ENCODE measurements at regions not wholly inside any gene's neighbourhood (a gene's known extent, or its start where the extent isn't known, plus 50 kb on each side); places are given as distances from the start of the nearest gene placed in this dataset.

- no peak for DNase-seq
Observed at GRCh38 chr22:48353116-48353947, 1474.3 kb downstream of the BRD1 start.

- DNase-seq: no peak
Observed at GRCh38 chr22:48352086-48352911, 1475.4 kb downstream of the BRD1 start.

- DNase-seq: no peak
Observed at GRCh38 chr22:48351376-48352085, 1476.1 kb downstream of the BRD1 start.

DNA sequence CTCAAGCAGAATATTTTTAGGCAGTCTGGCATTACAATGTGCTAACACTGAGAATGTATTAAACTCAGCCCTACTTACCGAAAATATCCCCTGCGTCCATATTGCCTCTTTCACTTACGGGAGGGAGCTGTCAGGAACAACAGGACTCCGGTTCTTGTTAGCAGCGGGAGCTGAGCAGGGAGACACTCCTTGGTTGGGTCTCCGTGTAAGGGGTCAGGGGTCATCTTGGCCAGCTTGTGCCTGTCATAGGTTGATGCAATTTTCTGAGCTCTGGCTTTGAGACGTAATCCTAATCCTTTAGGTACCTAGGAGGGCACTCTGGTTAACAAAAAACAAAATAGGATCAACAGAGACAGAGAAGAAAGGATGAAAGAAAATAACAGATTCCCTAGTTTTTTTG lies 1477.2 kb downstream of the BRD1 start:
- DNase-seq: no peak

DNA sequence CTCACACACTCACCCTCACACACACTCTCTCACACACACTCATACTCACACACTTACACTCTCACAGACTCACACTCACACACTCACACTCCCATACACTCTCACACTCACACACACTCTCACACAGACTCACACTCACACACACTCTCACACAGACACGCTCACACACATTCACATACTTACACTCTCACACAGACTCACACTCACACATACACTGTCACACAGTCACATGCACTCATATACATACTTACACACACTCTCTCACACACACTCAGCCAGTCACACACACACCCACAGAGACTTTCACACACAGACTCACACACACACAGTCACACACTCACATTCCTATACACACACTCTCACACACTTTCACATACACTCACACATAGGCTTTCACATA lies 1478.8 kb downstream of the BRD1 start:
- DNase-seq: no peak

DNA sequence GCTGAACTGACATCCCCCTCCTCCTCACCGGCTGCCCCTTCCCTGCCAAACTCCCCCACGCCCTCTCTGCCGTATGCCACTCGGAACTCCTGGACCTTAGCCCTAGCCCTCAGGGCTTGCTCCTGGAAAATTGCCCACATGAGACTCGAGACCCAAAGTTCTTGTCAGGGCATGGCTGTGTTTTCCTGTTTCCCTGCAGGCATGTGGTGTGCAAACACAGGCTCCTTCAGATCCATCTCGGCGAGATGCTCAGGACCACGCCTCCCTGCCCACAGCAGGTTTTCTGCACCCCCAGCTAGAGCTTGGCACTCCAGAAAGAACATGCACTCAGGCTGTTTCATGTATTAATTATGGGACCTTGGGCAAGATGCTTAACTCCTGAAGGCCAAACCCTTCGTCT lies 1480.4 kb downstream of the BRD1 start:
- no peak for DNase-seq

- no peak for DNase-seq
Observed at GRCh38 chr22:48346911-48347310, 1480.8 kb downstream of the BRD1 start.

- no peak for DNase-seq
Observed at GRCh38 chr22:48346311-48346710, 1481.4 kb downstream of the BRD1 start.

- DNase-seq: no peak
Observed at GRCh38 chr22:48345631-48346030, 1482.0 kb downstream of the BRD1 start.

GRCh38 chr22:48343461-48343860 lies 1484.2 kb downstream of the BRD1 start:
- DNase-seq: no peak

GRCh38 chr22:48342732-48343131 lies 1484.9 kb downstream of the BRD1 start:
- no peak for DNase-seq

DNA sequence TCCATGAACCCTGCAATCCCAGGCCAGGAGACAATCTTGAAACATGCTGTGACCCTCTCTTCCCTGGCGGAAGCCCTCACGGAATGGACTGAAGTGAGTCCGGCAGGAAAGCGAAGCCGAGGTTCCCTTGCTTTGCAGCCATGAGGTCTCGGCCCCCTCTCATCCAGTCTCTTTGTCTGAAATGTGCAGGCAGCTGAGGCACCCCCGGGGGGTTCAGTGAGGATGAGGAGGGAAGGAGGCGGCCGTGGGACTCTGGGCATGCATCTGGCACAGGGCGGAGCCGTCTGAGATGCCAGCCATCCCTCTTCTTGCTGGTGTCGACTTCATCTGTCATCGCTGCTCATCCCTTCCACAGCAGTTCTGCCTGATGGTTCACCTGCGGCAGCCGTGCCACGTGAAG lies 1485.7 kb downstream of the BRD1 start:
- no peak for DNase-seq

GRCh38 chr22:48340727-48341709 lies 1486.7 kb downstream of the BRD1 start:
- DNase-seq: no peak

DNA sequence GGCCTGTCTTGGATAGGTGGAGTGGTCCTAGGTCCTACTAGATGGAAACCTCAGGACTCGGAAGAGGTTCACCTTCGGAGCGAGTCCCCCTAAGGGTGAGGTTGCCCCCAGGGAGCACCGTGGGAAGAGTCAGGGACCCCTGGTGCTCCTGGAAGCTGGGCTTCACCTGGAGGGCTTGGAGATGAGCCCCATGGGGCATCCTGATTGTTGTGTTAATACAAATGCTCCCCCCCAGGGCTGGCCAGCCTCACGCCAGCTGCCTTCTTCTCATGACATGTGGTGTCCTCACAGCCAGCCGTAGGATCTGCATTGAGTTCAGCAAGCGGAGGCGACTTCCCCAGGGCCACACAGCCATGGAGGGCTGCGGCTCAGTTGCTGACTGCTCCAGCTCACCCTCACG lies 1487.5 kb downstream of the BRD1 start:
- no peak for DNase-seq

DNA sequence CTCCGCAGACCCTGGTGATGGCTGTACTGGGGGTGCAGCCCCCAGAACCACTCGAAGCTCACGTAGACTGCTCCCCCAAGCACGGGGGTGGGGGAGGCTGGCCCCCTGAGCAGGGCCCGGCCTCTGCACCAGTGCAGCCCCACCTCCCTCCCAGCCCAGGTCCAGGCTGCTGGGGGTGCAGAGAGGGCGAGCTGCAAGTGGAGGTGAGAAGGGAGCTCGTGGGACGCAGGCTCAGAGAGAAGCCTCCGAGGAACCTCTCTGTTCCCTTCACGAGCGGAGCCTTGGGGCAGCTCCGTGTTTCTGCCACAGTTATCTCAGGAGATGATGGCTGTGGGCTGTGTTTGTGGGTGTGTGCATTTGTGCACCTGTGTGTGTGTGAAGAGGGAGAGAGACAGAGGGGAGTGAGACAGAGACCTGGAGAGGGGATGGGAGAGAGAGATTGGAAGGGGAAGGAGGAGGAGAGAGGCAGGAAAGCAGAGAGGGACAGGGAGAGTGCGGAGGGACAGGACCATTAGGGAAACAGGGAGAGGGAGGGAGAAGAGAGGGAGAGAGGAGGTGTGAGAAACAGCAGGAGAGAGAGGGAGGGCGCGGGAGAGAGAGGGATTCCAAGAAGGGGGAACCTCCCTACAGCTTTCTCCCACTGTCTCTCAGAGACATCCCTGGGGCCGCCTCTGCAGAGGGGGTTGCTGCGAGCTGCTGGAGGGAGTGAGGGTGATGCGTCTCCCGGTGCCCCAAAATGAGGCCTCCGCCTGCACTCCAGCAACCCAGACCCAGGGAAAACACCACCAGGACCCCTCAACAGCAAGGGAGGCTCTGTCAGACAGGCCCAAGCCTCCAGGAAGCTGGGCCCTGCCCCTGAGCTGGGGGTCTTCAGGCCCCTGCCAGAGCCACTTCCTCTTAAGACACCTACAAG lies 1488.6 kb downstream of the BRD1 start:
- DNase-seq: no peak

DNA sequence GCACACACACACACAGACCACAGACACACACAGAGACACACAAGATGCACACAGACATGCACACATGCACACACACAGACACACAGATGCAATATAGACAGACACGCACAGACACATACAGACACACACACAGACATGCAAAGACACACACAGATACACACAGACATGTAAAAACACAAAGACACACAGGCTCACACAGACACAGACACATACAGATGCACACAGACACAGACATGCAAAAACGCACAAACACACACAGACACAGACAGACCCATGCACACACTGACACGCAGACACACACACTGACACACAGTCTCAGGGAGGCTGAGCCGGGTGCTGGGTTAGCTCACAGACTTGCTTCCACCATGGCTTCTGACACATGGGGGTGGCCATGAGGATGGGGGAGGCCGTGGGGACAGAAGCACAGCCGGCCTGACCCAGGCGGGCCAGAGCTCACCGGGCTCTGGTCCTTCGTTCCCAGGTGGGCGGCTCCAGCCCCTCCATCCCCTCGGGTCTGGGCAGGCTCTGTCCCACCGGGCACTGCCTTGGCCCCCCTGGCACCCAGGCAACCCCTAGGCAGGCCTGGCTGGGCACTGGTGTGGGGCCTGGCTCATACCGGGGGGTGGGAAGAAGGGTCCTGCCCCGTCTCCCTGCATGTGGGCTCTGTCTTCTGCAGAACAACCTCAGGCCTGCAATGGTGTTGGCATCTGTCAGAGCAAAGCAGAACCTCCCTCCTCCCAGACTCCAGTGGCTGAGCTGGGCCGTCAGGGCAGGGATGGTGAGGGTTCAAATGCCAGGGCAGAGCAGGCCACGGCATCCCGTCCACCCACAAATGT lies 1489.5 kb downstream of the BRD1 start:
- DNase-seq: no peak

- DNase-seq: no peak
Observed at GRCh38 chr22:48336339-48337060, 1491.2 kb downstream of the BRD1 start.

GRCh38 chr22:48335442-48336139 lies 1492.1 kb downstream of the BRD1 start:
- DNase-seq: no peak

DNA sequence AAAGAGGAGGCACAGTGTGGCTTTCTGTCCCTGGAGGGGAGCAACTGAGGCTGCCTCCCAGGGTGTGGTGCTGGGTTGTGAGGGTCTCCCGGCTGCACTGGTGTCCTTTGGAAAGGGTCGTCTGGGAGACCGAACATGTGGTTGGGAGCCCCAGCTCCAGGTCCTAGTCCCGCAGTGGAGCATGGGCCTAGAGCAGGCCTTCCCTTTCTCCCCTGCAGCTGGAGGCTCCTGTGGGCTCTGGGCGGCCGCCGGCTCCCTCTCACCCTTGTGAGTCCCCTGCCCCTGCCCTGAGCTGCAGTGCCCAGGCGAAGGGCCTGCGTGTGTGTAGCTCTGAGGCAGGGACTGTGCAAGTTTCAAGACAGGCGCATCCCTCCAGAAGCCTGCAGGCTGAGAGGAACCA lies 1492.7 kb downstream of the BRD1 start:
- DNase-seq: no peak

Measured in CD4-positive, alpha-beta T cell treated with Interleukin-1 beta for 1 hour (primary cell).